Astrocyte (in vitro differentiated cells and primary cell): ENCODE measurements at regions not wholly inside any gene's neighbourhood (a gene's known extent, or its start where the extent isn't known, plus 50 kb on each side); places are given as distances from the start of the nearest gene placed in this dataset.

Experiments
- DNase-seq: peaks from one replicate; pipeline ENCODE4 v3.0.0-alpha.2; 2010; ENCODE audit warnings: low read depth
- FAIRE-seq: peaks from 2 replicates; lab custom pipeline; 2011; peaks lifted over from hg19 to GRCh38; lab: Jason Lieb, UNC
- H2AFZ ChIP-seq: 2 replicates; pipeline ENCODE4 v1.6.0; 2012; ENCODE audit warnings: low read depth, low read length, inconsistent platforms
- H3K27ac ChIP-seq: 2 replicates; pipeline ENCODE4 v1.5.1; 2011; ENCODE audit warnings: low read depth, low read length, inconsistent platforms
- H3K27me3 ChIP-seq: 2 replicates; pipeline ENCODE4 v1.6.0; 2011; ENCODE audit warnings: low read length, inconsistent platforms; ENCODE audit not compliant: insufficient read depth
- H3K36me3 ChIP-seq: 2 replicates; pipeline ENCODE4 v1.5.1; 2011; ENCODE audit warnings: low read length, inconsistent platforms; ENCODE audit not compliant: insufficient read depth
- H3K4me1 ChIP-seq: 2 replicates; pipeline ENCODE4 v1.5.1; 2011; ENCODE audit warnings: low read length, inconsistent platforms; ENCODE audit not compliant: insufficient read depth
- H3K4me2 ChIP-seq: 2 replicates; pipeline ENCODE4 v1.6.0; 2012; ENCODE audit warnings: low read length, inconsistent platforms
- H3K4me3 ChIP-seq: 2 replicates; pipeline ENCODE4 v1.5.1; 2011; ENCODE audit warnings: low read depth, mild to moderate bottlenecking, low read length, inconsistent platforms; ENCODE audit not compliant: insufficient read depth
- H3K79me2 ChIP-seq: 2 replicates; pipeline ENCODE4 v1.6.0; 2012; ENCODE audit warnings: mild to moderate bottlenecking, low read length, inconsistent platforms; ENCODE audit not compliant: insufficient read depth
- H3K9ac ChIP-seq: 2 replicates; pipeline ENCODE4 v1.6.0; 2012; ENCODE audit warnings: mild to moderate bottlenecking, low read length, inconsistent platforms
- H3K9me3 ChIP-seq: 2 replicates; pipeline ENCODE4 v1.5.1; 2012; ENCODE audit warnings: low read depth, mild to moderate bottlenecking, low read length, inconsistent platforms; ENCODE audit not compliant: insufficient read depth
- H4K20me1 ChIP-seq: 2 replicates; pipeline ENCODE4 v1.6.0; 2012; ENCODE audit warnings: low read length, inconsistent platforms; ENCODE audit not compliant: insufficient read depth
- H3K27ac Mint-ChIP-seq: one replicate; pipeline ENCODE4 v1.8.0; 2021; ENCODE audit warnings: mild to moderate bottlenecking, mixed read lengths; ENCODE audit not compliant: unreplicated experiment
- H3K27me3 Mint-ChIP-seq: one replicate; pipeline ENCODE4 v1.8.0; 2021; ENCODE audit warnings: low read depth, mixed read lengths; ENCODE audit not compliant: unreplicated experiment
- H3K36me3 Mint-ChIP-seq: one replicate; pipeline ENCODE4 v1.8.0; 2021; ENCODE audit warnings: low read depth, mixed read lengths; ENCODE audit not compliant: unreplicated experiment
- H3K4me1 Mint-ChIP-seq: one replicate; pipeline ENCODE4 v1.8.0; 2021; ENCODE audit warnings: low read depth, mixed read lengths; ENCODE audit not compliant: unreplicated experiment
- H3K4me3 Mint-ChIP-seq: one replicate; pipeline ENCODE4 v1.8.0; 2021; ENCODE audit warnings: mild to moderate bottlenecking, moderate library complexity, mixed read lengths; ENCODE audit not compliant: unreplicated experiment
- H3K9me3 Mint-ChIP-seq: one replicate; pipeline ENCODE4 v1.8.0; 2021; ENCODE audit warnings: mild to moderate bottlenecking, mixed read lengths; ENCODE audit not compliant: unreplicated experiment
- CTCF ChIP-seq: IDR thresholded peaks from 2 replicates; pipeline ENCODE4 v1.5.1; 2011; ENCODE audit warnings: low read depth, mild to moderate bottlenecking, inconsistent platforms, low read length, moderate library complexity; ENCODE audit not compliant: insufficient read depth
- EZH2 ChIP-seq: IDR thresholded peaks from 2 replicates; pipeline ENCODE4 v1.6.1; 2012; ENCODE audit warnings: mild to moderate bottlenecking, low read length, inconsistent platforms; ENCODE audit not compliant: insufficient read depth

- no peaks in the 10 kb centered on the region for H3K36me3 Mint-ChIP-seq
- no peak for DNase-seq
- Histone ChIP-seq H3K36me3 (no peaks in the 10 kb centered on the region), H3K4me3 (no peak overlapping the region), H3K79me2 (no peaks in the 10 kb centered on the region), H3K4me1 (no peaks in the 10 kb centered on the region), H2AFZ (no peak overlapping the region), H3K9me3 (no peaks in the 10 kb centered on the region), H3K4me2 (no peak overlapping the region), H4K20me1 (no peaks in the 10 kb centered on the region), H3K9ac (no peak overlapping the region), H3K27ac (no peak overlapping the region), H3K27me3 (no peaks in the 10 kb centered on the region)
- no peak overlapping the region for H3K4me3 Mint-ChIP-seq
- FAIRE-seq = no peak
- H3K27me3 Mint-ChIP-seq = no peaks in the 10 kb centered on the region
- H3K9me3 Mint-ChIP-seq = peaks cover 3% of the 10 kb centered on the region
- no peak overlapping the region for H3K27ac Mint-ChIP-seq
- TF ChIP-seq CTCF (no peak), EZH2 (no peak)
- no peaks in the 10 kb centered on the region for H3K4me1 Mint-ChIP-seq
Measured at GRCh38 chr13:89571676-89572075, 1775.8 kb upstream of the MIR17HG start.

- Histone ChIP-seq H3K9me3 (no peaks in the 10 kb centered on the region), H3K9ac (no peak overlapping the region), H3K27me3 (no peaks in the 10 kb centered on the region), H3K4me2 (no peak overlapping the region), H3K4me3 (no peak overlapping the region), H4K20me1 (no peaks in the 10 kb centered on the region), H3K79me2 (no peaks in the 10 kb centered on the region), H3K36me3 (no peaks in the 10 kb centered on the region), H2AFZ (no peak overlapping the region), H3K4me1 (no peaks in the 10 kb centered on the region), H3K27ac (no peak overlapping the region)
- H3K4me1 Mint-ChIP-seq = no peaks in the 10 kb centered on the region
- no peak overlapping the region for H3K4me3 Mint-ChIP-seq
- FAIRE-seq = no peak
- H3K27me3 Mint-ChIP-seq = no peaks in the 10 kb centered on the region
- DNase-seq = no peak
- no peaks in the 10 kb centered on the region for H3K36me3 Mint-ChIP-seq
- H3K9me3 Mint-ChIP-seq = peaks cover 3% of the 10 kb centered on the region
- H3K27ac Mint-ChIP-seq = no peak overlapping the region
- TF ChIP-seq CTCF = no peak
- no peak for TF ChIP-seq EZH2
Measured at GRCh38 chr13:89574077-89574476, 1773.4 kb upstream of the MIR17HG start.

- H3K79me2 ChIP-seq = no peaks in the 10 kb centered on the region
- no peak for FAIRE-seq
Measured at GRCh38 chr13:89577301-89577700, 1770.2 kb upstream of the MIR17HG start.

More at GRCh38 chr13:89577301-89577700, 1770.2 kb upstream of the MIR17HG start:
- no peak for TF ChIP-seq EZH2
- no peak for TF ChIP-seq CTCF
- Mint-ChIP-seq H3K27ac (no peak overlapping the region), H3K4me3 (no peak overlapping the region), H3K27me3 (no peaks in the 10 kb centered on the region), H3K4me1 (no peaks in the 10 kb centered on the region), H3K36me3 (no peaks in the 10 kb centered on the region), H3K9me3 (no peaks in the 10 kb centered on the region)
- Histone ChIP-seq H3K27ac (no peak overlapping the region), H3K27me3 (no peaks in the 10 kb centered on the region), H3K4me3 (no peak overlapping the region), H3K9ac (no peak overlapping the region), H3K4me1 (no peaks in the 10 kb centered on the region), H2AFZ (no peak overlapping the region), H3K4me2 (no peak overlapping the region), H3K9me3 (no peaks in the 10 kb centered on the region), H4K20me1 (no peaks in the 10 kb centered on the region), H3K36me3 (no peaks in the 10 kb centered on the region)
- DNase-seq = no peak
